K562 (cell line): ENCODE measurements at regions not wholly inside any gene's neighbourhood (a gene's known extent, or its start where the extent isn't known, plus 50 kb on each side); places are given as distances from the start of the nearest gene placed in this dataset.

Experiments used
- GMEB1 ChIP-seq: fragments of 250-450 bp; sonication (Bioruptor Pico); IDR thresholded peaks from 2 replicates; pipeline ENCODE4 v1.4.0; 2020; ENCODE audit warnings: mild to moderate bottlenecking
- NFE2L1 ChIP-seq: fragments of 450-650 bp; IDR thresholded peaks from 2 replicates; pipeline ENCODE4 v1.6.1; 2016; ENCODE audit warnings: missing genetic modification characterization, low read depth, mild to moderate bottlenecking, missing compliant biosample characterization, moderate library complexity, borderline replicate concordance
- POLR2G ChIP-seq: fragments of 200-400 bp; formaldehyde crosslinking; IDR thresholded peaks from 2 replicates; pipeline ENCODE4 v1.6.1; 2017; ENCODE audit warnings: low read depth, mild to moderate bottlenecking, antibody characterized with exemption, low read length, moderate library complexity
- PRDM10 ChIP-seq: fragments of 450-650 bp; IDR thresholded peaks from 2 replicates; pipeline ENCODE4 v1.6.1; 2018; ENCODE audit not compliant: partially characterized antibody
- ZBTB2 ChIP-seq: fragments of 450-650 bp; IDR thresholded peaks from 2 replicates; pipeline ENCODE4 v1.6.1; 2016; ENCODE audit warnings: antibody characterized with exemption
- ZNF134 ChIP-seq: fragments of 250-450 bp; sonication (Bioruptor Pico); conservative IDR thresholded peaks from 2 replicates; pipeline ENCODE4 v1.4.0; 2020

- no peak for TF ChIP-seq GMEB1
- TF ChIP-seq PRDM10 = no peak
- no peak for TF ChIP-seq POLR2G
- no peak for TF ChIP-seq NFE2L1
- TF ChIP-seq ZBTB2 = no peak
- no peak for TF ChIP-seq ZNF134 (CRISPR knock-in tag)
- TF ChIP-seq, all 486 proteins: peak for 0
Observed at GRCh38 chr4:19655666-19656065, 596.0 kb upstream of the SLIT2 start (continued).
